Tibial nerve (tissue), 4 donors: ENCODE measurements at regions not wholly inside any gene's neighbourhood (a gene's known extent, or its start where the extent isn't known, plus 50 kb on each side); places are given as distances from the start of the nearest gene placed in this dataset.

ENCODE experiments used
- DNase-seq, 2 donors: peaks; one replicate each; pipeline ENCODE4 v3.0.0-alpha.2; 2019; ENCODE audit warnings: low spot score in 2 of 2
- H3K27ac ChIP-seq, 4 donors: fragments of 200-600 bp; sonication (generic) in 3 of 4; one replicate each; pipeline ENCODE4 v1.5.1; 2017 to 2019; ENCODE audit warnings: mild to moderate bottlenecking in 1 of 4
- H3K27me3 ChIP-seq, 2 donors: fragments of 200-600 bp; sonication (generic) in 1 of 2; one replicate each; pipeline versions ENCODE4 v1.5.1 to v1.6.0; 2017 to 2019
- H3K36me3 ChIP-seq, 3 donors: fragments of 200-600 bp; sonication (generic); one replicate each; pipeline ENCODE4 v1.5.1; 2018 to 2019
- H3K4me1 ChIP-seq, 4 donors: fragments of 200-600 bp; sonication (generic) in 3 of 4; one replicate each; pipeline ENCODE4 v1.5.1; 2017 to 2019
- H3K4me3 ChIP-seq, 4 donors: fragments of 200-600 bp; sonication (generic) in 3 of 4; one replicate each; pipeline ENCODE4 v1.5.1; 2017 to 2019; ENCODE audit warnings: mild to moderate bottlenecking in 1 of 4, moderate library complexity in 1 of 4
- H3K9me3 ChIP-seq, 4 donors: fragments of 200-600 bp; sonication (generic) in 3 of 4; one replicate each; pipeline ENCODE4 v1.5.1; 2017 to 2019
- CTCF ChIP-seq, 5 experiments: fragments of 200-600 bp in 3 of 5; fragments of 450-650 bp in 2 of 5; sonication (generic) in 3 of 5; IDR thresholded peaks; one replicate each; pipeline ENCODE4 v1.5.1; 2016 to 2019; ENCODE audit warnings: antibody characterized with exemption in 5 of 5, mild to moderate bottlenecking in 3 of 5, moderate library complexity in 2 of 5
- EP300 ChIP-seq, 2 donors: sonication (generic); formaldehyde crosslinking; IDR thresholded peaks; one replicate each; pipeline ENCODE4 v1.6.1; 2017; ENCODE audit warnings: antibody characterized with exemption in 2 of 2, mild to moderate bottlenecking in 1 of 2
- POLR2A ChIP-seq, 2 donors: fragments of 450-650 bp; IDR thresholded peaks; one replicate each; pipeline ENCODE4 v1.6.1; 2017; ENCODE audit warnings: antibody characterized with exemption in 2 of 2, mild to moderate bottlenecking in 2 of 2, moderate library complexity in 2 of 2
- WGBS, 2 donors: methylation state at CpG; one replicate each; pipeline ENCODE4 v1.1.5; 2018; 5-methylcytosine and 5-hydroxymethylcytosine counted together

GRCh38 chr6:80466981-80467380 is 360.5 kb downstream of the BCKDHB start:
- DNase-seq = no peak
- 85 to 87% methylated on average over 2 of the region's 2 CpGs for WGBS, 2 donors

GRCh38 chr6:80465513-80465912 is 359.0 kb downstream of the BCKDHB start:
- Histone ChIP-seq H3K36me3 (no peaks in the 10 kb centered on the region), H3K27me3 (no peaks in the 10 kb centered on the region), H3K4me3 (no peak overlapping the region), H3K27ac (no peak overlapping the region), H3K4me1 (no peaks in the 10 kb centered on the region), H3K9me3 (no peaks in the 10 kb centered on the region)
- TF ChIP-seq CTCF (IDR thresholded peaks at IDR 0.05) (no peak), EP300 (IDR thresholded peaks at IDR 0.05) (no peak)
- WGBS, 2 donors = 61 to 64% methylated on average over 2 of the region's 2 CpGs
- no peak for DNase-seq

More at GRCh38 chr6:80466981-80467380, 360.5 kb downstream of the BCKDHB start:
- H3K27me3 ChIP-seq = no peaks in the 10 kb centered on the region
- H3K27ac ChIP-seq = no peak overlapping the region
- H3K9me3 ChIP-seq = no peaks in the 10 kb centered on the region
- no peak for TF ChIP-seq CTCF (IDR thresholded peaks at IDR 0.05)
- TF ChIP-seq POLR2A (IDR thresholded peaks at IDR 0.05) = no peak
- TF ChIP-seq EP300 (IDR thresholded peaks at IDR 0.05) = no peak
- no peaks in the 10 kb centered on the region for H3K4me1 ChIP-seq
- H3K36me3 ChIP-seq = no peaks in the 10 kb centered on the region
- H3K4me3 ChIP-seq = no peak overlapping the region

- Histone ChIP-seq H3K27me3 (no peaks in the 10 kb centered on the region), H3K36me3 (no peaks in the 10 kb centered on the region), H3K4me1 (peaks cover 0 to 6% (median 0%) of the 10 kb centered on the region in 4 donors), H3K9me3 (no peaks in the 10 kb centered on the region), H3K27ac (no peak overlapping the region), H3K4me3 (no peak overlapping the region)
- no peak for DNase-seq
- TF ChIP-seq CTCF (IDR thresholded peaks at IDR 0.05) = no peak
- no peak for TF ChIP-seq EP300 (IDR thresholded peaks at IDR 0.05)
- no peak for TF ChIP-seq POLR2A (IDR thresholded peaks at IDR 0.05)
Measured at GRCh38 chr6:80464901-80465300, 358.4 kb downstream of the BCKDHB start.

- Histone ChIP-seq H3K4me3 (no peak overlapping the region), H3K27me3 (no peaks in the 10 kb centered on the region), H3K9me3 (no peaks in the 10 kb centered on the region), H3K27ac (no peak overlapping the region), H3K4me1 (peaks cover 0 to 6% (median 2%) of the 10 kb centered on the region in 4 donors), H3K36me3 (no peaks in the 10 kb centered on the region)
- TF ChIP-seq POLR2A (IDR thresholded peaks at IDR 0.05) (no peak), CTCF (IDR thresholded peaks at IDR 0.05) (no peak), EP300 (IDR thresholded peaks at IDR 0.05) (no peak)
- no peak for DNase-seq
Measured at GRCh38 chr6:80463197-80463596, 356.7 kb downstream of the BCKDHB start.

GRCh38 chr6:80460257-80460865 is 353.9 kb downstream of the BCKDHB start:
- 19 to 30% methylated on average over 1 of the region's 1 CpG for WGBS, 2 donors
- no peak for TF ChIP-seq POLR2A (IDR thresholded peaks at IDR 0.05)
- no peak for TF ChIP-seq CTCF (IDR thresholded peaks at IDR 0.05)
- no peak for TF ChIP-seq EP300 (IDR thresholded peaks at IDR 0.05)
- Histone ChIP-seq H3K36me3 (no peaks in the 10 kb centered on the region), H3K4me3 (no peak overlapping the region), H3K9me3 (no peaks in the 10 kb centered on the region), H3K4me1 (peaks cover 0 to 17% (median 3%) of the 10 kb centered on the region in 4 donors), H3K27ac (no peak overlapping the region), H3K27me3 (no peaks in the 10 kb centered on the region)
- no peak for DNase-seq
